Esophagus muscularis mucosa (tissue), 4 donors: ENCODE measurements at regions not wholly inside any gene's neighbourhood (a gene's known extent, or its start where the extent isn't known, plus 50 kb on each side); places are given as distances from the start of the nearest gene placed in this dataset.

Experiments
- CTCF ChIP-seq, 3 experiments: fragments of 200-600 bp in 2 of 3; fragments of 450-650 bp in 1 of 3; sonication (generic) in 2 of 3; IDR thresholded peaks; one replicate each; pipeline ENCODE4 v1.5.1; 2017 to 2019; ENCODE audit warnings: antibody characterized with exemption in 3 of 3, mild to moderate bottlenecking in 2 of 3, moderate library complexity in 1 of 3
- EP300 ChIP-seq: sonication (generic); formaldehyde crosslinking; IDR thresholded peaks from one replicate; pipeline ENCODE4 v1.6.1; 2017; ENCODE audit warnings: antibody characterized with exemption
- POLR2AphosphoS5 ChIP-seq, 2 donors: sonication (generic); formaldehyde crosslinking; IDR thresholded peaks; one replicate each; pipeline ENCODE4 v1.6.1; 2017; ENCODE audit warnings: antibody characterized with exemption in 2 of 2

GRCh38 chr5:35538198-35538931 lies 79.3 kb upstream of the SPEF2 start:
- TF ChIP-seq CTCF (IDR thresholded peaks at IDR 0.05) (no peak), EP300 (no peak), POLR2AphosphoS5 (IDR thresholded peaks at IDR 0.05) (no peak)
